Right lobe of liver (tissue), 4 donors: ENCODE measurements at regions not wholly inside any gene's neighbourhood (a gene's known extent, or its start where the extent isn't known, plus 50 kb on each side); places are given as distances from the start of the nearest gene placed in this dataset.
"Not testable (repeated sequence)": the region's sequence is repeated elsewhere in the genome, so short reads cannot be mapped to it uniquely, and the experiment has no call there.

Experiments used
- CTCF ChIP-seq, 4 donors: fragments of 200-600 bp in 3 of 4; fragments of 450-650 bp in 1 of 4; IDR thresholded peaks; one replicate each; pipeline versions ENCODE4 v1.5.1 to v1.8.0; 2016 to 2022; ENCODE audit warnings: antibody characterized with exemption in 4 of 4, mild to moderate bottlenecking in 2 of 4
- POLR2A ChIP-seq: fragments of 450-650 bp; IDR thresholded peaks from one replicate; pipeline ENCODE4 v1.6.1; 2017; ENCODE audit warnings: antibody characterized with exemption, mild to moderate bottlenecking
- donor health status: DM: no; HTN: no; CAD: no.
- donor health status: DM: no; HTN: no; CAD: no.
- donor health status: DM: no; HTN: yes; CAD: no.

DNA sequence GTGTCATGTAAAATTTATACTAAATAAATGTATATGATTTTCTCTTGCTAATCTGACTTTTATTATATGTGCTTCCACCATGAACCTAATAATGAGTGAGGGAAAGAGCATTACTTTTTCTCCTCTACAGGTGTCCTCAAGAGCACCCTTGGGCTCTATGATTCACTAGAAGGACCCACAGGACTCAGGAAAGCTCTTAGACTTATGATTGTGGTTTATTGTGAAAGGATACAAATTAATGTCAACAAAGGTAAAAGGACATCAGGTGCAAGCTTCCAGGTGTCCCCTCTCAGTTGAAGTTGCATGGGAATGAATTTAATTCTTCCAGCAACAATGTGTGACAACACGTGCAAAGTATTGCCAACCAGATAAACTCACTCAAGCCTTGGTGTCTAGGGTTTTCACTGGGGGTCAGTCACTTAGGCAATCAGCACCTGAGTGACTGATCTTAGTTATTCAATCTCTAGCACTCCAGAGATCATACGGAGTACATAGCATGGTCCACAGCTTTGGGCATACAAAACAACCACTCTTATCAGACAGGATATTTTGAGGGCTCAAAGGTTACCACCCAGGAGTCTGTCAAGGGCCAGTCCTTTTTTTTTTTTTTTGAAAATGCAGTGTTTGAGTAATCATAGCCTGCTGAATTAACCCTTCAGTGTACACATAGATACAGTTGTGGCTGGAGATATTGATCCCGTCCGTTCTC is 1518.1 kb downstream of the KHDRBS2 start:
- TF ChIP-seq CTCF (IDR thresholded peaks at IDR 0.05); POLR2A: not testable (repeated sequence)
